Brain microvascular endothelial cell (primary cell): ENCODE measurements at regions not wholly inside any gene's neighbourhood (a gene's known extent, or its start where the extent isn't known, plus 50 kb on each side); places are given as distances from the start of the nearest gene placed in this dataset.

Experiments used
- DNase-seq: peaks from one replicate; pipeline ENCODE4 v3.0.0-alpha.2; 2020
- H3K27ac ChIP-seq: fragments of 250-450 bp; sonication (Bioruptor Pico); 2 replicates; pipeline ENCODE4 v1.5.1; 2020; ENCODE audit warnings: mild to moderate bottlenecking, moderate library complexity
- H3K27me3 ChIP-seq: fragments of 250-450 bp; sonication (Bioruptor Pico); replicated peaks from 2 replicates; pipeline ENCODE4 v1.5.1; 2020; ENCODE audit warnings: mild to moderate bottlenecking
- H3K36me3 ChIP-seq: fragments of 250-450 bp; sonication (Bioruptor Pico); replicated peaks from 2 replicates; pipeline ENCODE4 v1.5.1; 2020; ENCODE audit warnings: mild to moderate bottlenecking
- H3K4me3 ChIP-seq: 2 replicates; pipeline ENCODE4 v1.5.1; 2011; ENCODE audit warnings: low read depth, mild to moderate bottlenecking, control low read depth, low read length, moderate library complexity
- in situ Hi-C: cut with HindIII; loops from 2 replicates; pipeline ENCODE4 v1.10.0; 2017; ENCODE audit warnings: low sequenced_read_pairs, low pct_ligation_motif_present
- TF ChIP-seq, protein P1 (sequence below): IDR thresholded peaks from 2 replicates; pipeline ENCODE4 v1.5.1; 2011; ENCODE audit warnings: low read depth, mild to moderate bottlenecking, moderate library complexity, low read length, control low read depth, inconsistent platforms; ENCODE audit errors: missing control alignments

DNA sequence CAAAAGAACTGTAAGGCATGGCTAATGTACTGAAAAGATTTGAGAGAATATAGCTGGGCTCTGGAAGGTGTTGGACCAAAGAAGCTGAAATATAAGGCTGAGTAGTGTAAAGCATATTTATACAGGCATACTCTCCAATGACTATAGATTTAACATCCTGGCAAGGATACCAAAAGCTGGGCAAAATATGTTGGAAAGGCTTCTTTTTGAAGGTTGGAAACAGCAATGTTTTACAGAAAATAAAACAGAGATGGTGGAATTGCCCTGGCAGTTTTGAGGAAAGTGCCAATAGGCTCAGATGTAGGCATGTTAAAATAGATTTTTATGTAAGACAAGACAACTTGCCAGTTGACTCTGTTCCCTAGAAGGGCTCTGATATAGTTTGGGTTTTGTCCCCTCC is 184.1 kb upstream of the SHISA6 start:
- no peak for DNase-seq
- TF ChIP-seq, protein P1, sequence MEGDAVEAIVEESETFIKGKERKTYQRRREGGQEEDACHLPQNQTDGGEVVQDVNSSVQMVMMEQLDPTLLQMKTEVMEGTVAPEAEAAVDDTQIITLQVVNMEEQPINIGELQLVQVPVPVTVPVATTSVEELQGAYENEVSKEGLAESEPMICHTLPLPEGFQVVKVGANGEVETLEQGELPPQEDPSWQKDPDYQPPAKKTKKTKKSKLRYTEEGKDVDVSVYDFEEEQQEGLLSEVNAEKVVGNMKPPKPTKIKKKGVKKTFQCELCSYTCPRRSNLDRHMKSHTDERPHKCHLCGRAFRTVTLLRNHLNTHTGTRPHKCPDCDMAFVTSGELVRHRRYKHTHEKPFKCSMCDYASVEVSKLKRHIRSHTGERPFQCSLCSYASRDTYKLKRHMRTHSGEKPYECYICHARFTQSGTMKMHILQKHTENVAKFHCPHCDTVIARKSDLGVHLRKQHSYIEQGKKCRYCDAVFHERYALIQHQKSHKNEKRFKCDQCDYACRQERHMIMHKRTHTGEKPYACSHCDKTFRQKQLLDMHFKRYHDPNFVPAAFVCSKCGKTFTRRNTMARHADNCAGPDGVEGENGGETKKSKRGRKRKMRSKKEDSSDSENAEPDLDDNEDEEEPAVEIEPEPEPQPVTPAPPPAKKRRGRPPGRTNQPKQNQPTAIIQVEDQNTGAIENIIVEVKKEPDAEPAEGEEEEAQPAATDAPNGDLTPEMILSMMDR: no peak
- H3K27me3 ChIP-seq: no peaks in the 10 kb centered on the region
- no peak overlapping the region for H3K4me3 ChIP-seq
- H3K36me3 ChIP-seq: no peaks in the 10 kb centered on the region
- H3K27ac ChIP-seq: no peak overlapping the region
- in situ Hi-C loops: no loop called here

DNA sequence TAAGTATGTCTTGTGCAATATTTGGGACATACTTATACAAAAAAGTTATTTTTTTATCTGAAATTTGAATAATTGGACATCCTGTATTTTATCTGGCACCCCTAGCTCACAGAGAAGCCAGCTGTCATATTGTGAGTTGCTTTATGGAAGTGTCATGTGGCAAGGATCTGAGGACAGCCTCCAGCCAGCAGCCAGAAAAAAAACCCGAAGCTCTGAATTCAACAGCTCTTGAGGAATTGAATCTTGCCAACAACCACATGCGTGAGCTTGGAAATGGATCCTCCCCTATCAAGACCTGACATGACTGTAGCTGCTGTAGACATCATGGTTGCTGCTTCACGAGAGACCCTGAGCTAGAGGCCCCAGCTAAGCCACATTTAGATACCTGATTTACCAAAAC is 187.2 kb upstream of the SHISA6 start:
- TF ChIP-seq, protein P1: no peak
- in situ Hi-C loops: no loop called here
- no peaks in the 10 kb centered on the region for H3K36me3 ChIP-seq
- no peaks in the 10 kb centered on the region for H3K27me3 ChIP-seq
- H3K4me3 ChIP-seq: no peak overlapping the region
- no peak for DNase-seq
- no peak overlapping the region for H3K27ac ChIP-seq

DNA sequence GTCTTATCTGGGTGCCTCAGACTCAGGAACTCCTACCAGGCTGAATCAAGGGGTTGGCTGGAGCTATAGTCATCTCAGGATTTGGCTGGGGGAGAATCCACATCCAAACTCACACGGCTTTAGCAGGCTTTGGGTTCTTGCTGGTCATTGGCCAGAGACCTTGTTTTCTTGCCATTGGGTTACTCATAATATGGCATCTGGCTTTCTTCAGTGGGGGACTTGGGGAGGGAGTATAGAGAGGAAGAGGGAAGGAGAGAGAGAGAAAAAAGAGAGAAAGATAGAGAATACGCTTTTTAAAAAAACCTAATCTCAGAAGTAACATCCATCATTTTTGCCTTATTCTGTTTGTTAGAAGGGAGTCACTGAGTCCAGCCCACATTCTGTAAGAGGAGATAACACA is 191.5 kb upstream of the SHISA6 start:
- H3K36me3 ChIP-seq: no peaks in the 10 kb centered on the region
- H3K27ac ChIP-seq: no peak overlapping the region
- TF ChIP-seq, protein P1: no peak
- no peaks in the 10 kb centered on the region for H3K27me3 ChIP-seq
- DNase-seq: no peak
- in situ Hi-C loops: no loop called here
- no peak overlapping the region for H3K4me3 ChIP-seq

DNA sequence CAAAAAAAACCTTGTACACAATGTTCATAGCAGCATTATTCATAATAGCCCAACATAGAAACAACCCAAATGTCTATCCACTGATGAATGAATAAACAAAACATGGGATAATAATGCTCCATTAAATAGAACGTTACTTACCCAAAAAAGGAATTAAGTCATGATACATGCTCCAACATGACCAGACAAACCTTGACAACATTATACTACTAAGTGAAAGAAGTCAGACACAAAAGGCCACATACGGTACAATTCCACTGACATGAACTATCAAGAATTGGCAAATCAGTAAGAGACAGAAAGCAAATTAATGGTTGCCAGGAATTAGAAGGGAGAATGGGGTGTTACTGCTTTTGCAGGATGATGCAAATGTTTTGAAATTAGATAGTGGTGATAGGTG is 193.8 kb upstream of the SHISA6 start:
- Histone ChIP-seq H3K4me3 (no peak overlapping the region), H3K27ac (no peak overlapping the region), H3K36me3 (no peaks in the 10 kb centered on the region), H3K27me3 (no peaks in the 10 kb centered on the region)
- in situ Hi-C loops: no loop called here
- DNase-seq: no peak
- TF ChIP-seq, protein P1: no peak

DNA sequence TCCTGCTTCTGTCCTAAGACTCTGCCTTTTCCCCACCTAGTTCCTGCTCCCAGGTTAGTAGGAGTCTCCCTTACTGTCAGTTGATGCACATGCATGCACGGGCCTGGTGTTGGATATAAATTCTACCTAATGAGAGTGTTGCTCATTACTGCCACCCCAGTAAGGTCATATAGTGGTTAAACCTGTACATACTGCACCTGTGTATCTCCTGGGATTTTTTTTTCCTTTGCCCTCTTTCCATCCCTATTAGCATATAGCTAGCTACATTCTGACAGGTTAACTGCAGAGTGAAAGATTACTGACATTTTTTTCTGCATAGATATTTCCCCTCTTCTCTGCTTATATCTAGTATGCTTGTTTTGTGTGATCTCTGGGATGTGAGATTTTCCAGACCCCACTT is 201.5 kb upstream of the PIRT start:
- Histone ChIP-seq H3K27me3 (no peaks in the 10 kb centered on the region), H3K4me3 (no peak overlapping the region), H3K27ac (no peak overlapping the region), H3K36me3 (no peaks in the 10 kb centered on the region)
- TF ChIP-seq, protein P1: no peak
- in situ Hi-C loops: no loop called here
- DNase-seq: no peak

DNA sequence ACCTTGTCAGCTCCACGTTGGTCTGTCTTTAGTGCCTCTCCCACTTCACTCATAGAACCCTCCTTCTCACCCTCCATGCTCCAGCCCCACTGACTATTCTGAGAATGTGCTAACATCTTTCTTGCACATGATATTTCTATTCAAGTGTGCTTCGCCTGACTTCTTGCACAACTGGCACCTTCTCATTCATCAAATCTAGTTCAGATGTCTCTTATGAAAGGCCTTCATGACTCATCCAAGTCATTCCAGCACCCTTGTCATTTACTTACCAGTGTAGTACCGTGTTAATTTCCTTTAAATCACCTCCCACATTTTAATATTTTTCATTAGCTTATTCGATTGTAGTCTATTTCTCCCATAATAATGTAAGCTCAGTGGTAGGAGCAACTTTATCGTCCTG is 197.8 kb upstream of the PIRT start:
- no peaks in the 10 kb centered on the region for H3K27me3 ChIP-seq
- TF ChIP-seq, protein P1: no peak
- no peak overlapping the region for H3K4me3 ChIP-seq
- in situ Hi-C loops: no loop called here
- H3K27ac ChIP-seq: no peak overlapping the region
- H3K36me3 ChIP-seq: no peaks in the 10 kb centered on the region
- no peak for DNase-seq
